ENCODE measurements at regions not wholly inside any gene's neighbourhood (a gene's known extent, or its start where the extent isn't known, plus 50 kb on each side); places are given as distances from the start of the nearest gene placed in this dataset.

- no peak overlapping the region for H2BK12ac ChIP-seq (ENCODE audit: low read depth, low read length)
- H2BK5ac ChIP-seq (ENCODE audit: low read depth, low read length): no peak overlapping the region
- FAIRE-seq (no peak), DNase-seq (ENCODE audit: low read depth in 1 of 2, low spot score in 2 of 2) (no peak)
- H2BK15ac ChIP-seq (ENCODE audit: low read length): no peak overlapping the region
- H3K23me2 ChIP-seq (ENCODE audit: low read depth, low read length): no peaks in the 10 kb centered on the region
- H3K18ac ChIP-seq (ENCODE audit: extremely low read depth, low read length): no peak overlapping the region
- no peak overlapping the region for H2BK120ac ChIP-seq (replicated peaks; ENCODE audit: low read depth, low read length)
- H3K9ac ChIP-seq (replicated peaks in 1 of 4; ENCODE audit: extremely low read depth in 1 of 4, low read depth in 3 of 4, low read length in 3 of 4): no peak overlapping the region
- no peak overlapping the region for H3K56ac ChIP-seq (replicated peaks; ENCODE audit: insufficient read length, low read depth, low read length)
- H3K27ac ChIP-seq (ENCODE audit: low read depth, low read length): no peak overlapping the region
- no peaks in the 10 kb centered on the region for H3K36me3 ChIP-seq (ENCODE audit: control insufficient read depth in 2 of 4, insufficient read depth in 4 of 4, low read length in 3 of 4)
- no peak overlapping the region for H2AFZ ChIP-seq (ENCODE audit: low read length)
- ChIA-PET POLR2A (ENCODE audit: partially characterized antibody) (no interaction called here), CTCF (ENCODE audit: partially characterized antibody) (interaction anchor here (1.2 to 4.6 kb wide), 4 partner anchors 27 to 293 kb away, joined by 3 to 26 read pairs (median 7); no protein-coding TSS in a partner anchor)
- no peak overlapping the region for H3K4me3 ChIP-seq (ENCODE audit: extremely low read depth in 1 of 4, insufficient read depth in 2 of 4, low read depth in 3 of 4, low read length in 4 of 4)
- no peaks in the 10 kb centered on the region for H3K9me3 ChIP-seq (ENCODE audit: insufficient read depth in 2 of 2, low read depth in 1 of 2, low read length in 1 of 2)
- H3K23ac ChIP-seq (ENCODE audit: insufficient read length): no peak overlapping the region
- H2BK20ac ChIP-seq (ENCODE audit: low read length): no peak overlapping the region
- H3K14ac ChIP-seq (ENCODE audit: insufficient read length): no peak overlapping the region
- no peaks in the 10 kb centered on the region for H4K20me1 ChIP-seq (replicated peaks in 1 of 2; ENCODE audit: control insufficient read depth in 1 of 2, insufficient read depth in 2 of 2, low read length in 2 of 2)
- no peaks in the 10 kb centered on the region for H3K4me1 ChIP-seq (replicated peaks in 1 of 4; ENCODE audit: control insufficient read depth in 3 of 4, insufficient read depth in 4 of 4, low read length in 3 of 4)
- no peak overlapping the region for H3K4ac ChIP-seq (replicated peaks; ENCODE audit: insufficient read length, low read depth, low read length)
- no peaks in the 10 kb centered on the region for H3K27me3 ChIP-seq (replicated peaks in 1 of 4; ENCODE audit: control insufficient read depth in 3 of 4, extremely low read depth in 1 of 4, insufficient read depth in 3 of 4, low read length in 3 of 4)
- 100% methylated on average over 1 of the region's 1 CpG; no CpG with 5 or more reads in 1 of the 2 experiments for WGBS, 2 experiments (ENCODE audit: extremely low coverage in 1 of 2, insufficient coverage in 1 of 2, insufficient read length in 1 of 2, insufficient replicate concordance in 2 of 2, low coverage in 1 of 2, low lambda C conversion rate in 2 of 2, missing lambda C conversion rate in 1 of 2)
- no peak overlapping the region for H4K5ac ChIP-seq (ENCODE audit: insufficient read length, low read depth, low read length)
- H4K8ac ChIP-seq (ENCODE audit: extremely low read depth, insufficient read depth, low read length): no peak overlapping the region
- no peaks in the 10 kb centered on the region for H3K79me2 ChIP-seq (ENCODE audit: control insufficient read depth in 1 of 2, insufficient read depth in 2 of 2, low read length in 2 of 2)
- no peaks in the 10 kb centered on the region for H3K79me1 ChIP-seq (ENCODE audit: low read depth, low read length)
- no peak overlapping the region for H3K4me2 ChIP-seq (ENCODE audit: insufficient read depth in 1 of 2, low read depth in 2 of 2, low read length in 2 of 2)
- no peak overlapping the region for H2AK5ac ChIP-seq (ENCODE audit: low read depth, low read length)
- H4K91ac ChIP-seq (replicated peaks; ENCODE audit: insufficient read length, low read length): no peak overlapping the region
- no peak for TF ChIP-seq CBX8 (IDR thresholded peaks at IDR 0.05; ENCODE audit: borderline replicate concordance, low read depth, low read length)
- TF ChIP-seq YY1 (IDR thresholded peaks at IDR 0.05; ENCODE audit: low read depth, low read length): no peak
- TF ChIP-seq RNF2 (IDR thresholded peaks at IDR 0.05; ENCODE audit: borderline replicate concordance, low read depth, low read length, missing control alignments, poor library complexity, severe bottlenecking): no peak
- TF ChIP-seq TAF1 (IDR thresholded peaks at IDR 0.05; ENCODE audit: low read depth, low read length): no peak
- TF ChIP-seq POU5F1 (IDR thresholded peaks at IDR 0.05; ENCODE audit: low read depth, low read length): no peak
- TF ChIP-seq SIX5 (IDR thresholded peaks at IDR 0.05; ENCODE audit: low read depth, low read length): no peak
- TF ChIP-seq CTBP2 (IDR thresholded peaks at IDR 0.05; ENCODE audit: borderline replicate concordance, insufficient read depth, insufficient read length, low read length): no peak
- no peak for TF ChIP-seq CHD1 (IDR thresholded peaks at IDR 0.05; ENCODE audit: low read depth, low read length)
- TF ChIP-seq JUN (IDR thresholded peaks at IDR 0.05; ENCODE audit: low read depth, low read length): no peak
- no peak for TF ChIP-seq CEBPB (IDR thresholded peaks at IDR 0.05; ENCODE audit: low read depth, low read length)
- no peak for TF ChIP-seq RFX5 (IDR thresholded peaks at IDR 0.05; ENCODE audit: borderline replicate concordance, low read depth, low read length)
- TF ChIP-seq ZNF274 (IDR thresholded peaks at IDR 0.05; ENCODE audit: borderline replicate concordance, extremely low read depth, low read length): no peak
- TF ChIP-seq SIRT6 (IDR thresholded peaks at IDR 0.05; ENCODE audit: low read length): no peak
- no peak for TF ChIP-seq CHD2 (IDR thresholded peaks at IDR 0.05; ENCODE audit: low read length)
- no peak for TF ChIP-seq POLR2AphosphoS5 (IDR thresholded peaks at IDR 0.05; ENCODE audit: low read depth, low read length)
- TF ChIP-seq NRF1 (IDR thresholded peaks at IDR 0.05; ENCODE audit: low read depth, low read length): no peak
- TF ChIP-seq TEAD4 (IDR thresholded peaks at IDR 0.05; ENCODE audit: low read depth, low read length): no peak
Measured at GRCh38 chr5:154129921-154130320, 60.6 kb upstream of the GALNT10 start.
